SK-N-SH treated with all-trans-retinoic acid at 6 μM for 48 hours (cell line): ENCODE measurements at regions not wholly inside any gene's neighbourhood (a gene's known extent, or its start where the extent isn't known, plus 50 kb on each side); places are given as distances from the start of the nearest gene placed in this dataset.

Experiments used
- ATAC-seq: fragments of 200-7000 bp; cut with Tn5 transposase; 3 replicates; pipeline ENCODE4 v1.9.1; 2020; ENCODE audit warnings: mild to moderate bottlenecking, moderate library complexity
- ARNTL ChIP-seq: fragments of 450-650 bp; formaldehyde crosslinking; IDR thresholded peaks from 2 replicates; pipeline ENCODE4 v1.5.0; 2020; ENCODE audit warnings: low read depth, mild to moderate bottlenecking, moderate library complexity, borderline replicate concordance
- BACH2 ChIP-seq: fragments of 250-450 bp; sonication (Bioruptor Pico); IDR thresholded peaks from 2 replicates; pipeline ENCODE4 v1.9.0; 2021; ENCODE audit warnings: mild to moderate bottlenecking, borderline replicate concordance
- CSDC2 ChIP-seq: fragments of 250-450 bp; sonication (Bioruptor Pico); IDR thresholded peaks from 2 replicates; pipeline ENCODE4 v1.5.0; 2020; ENCODE audit warnings: mild to moderate bottlenecking, moderate library complexity
- CSRNP3 ChIP-seq: fragments of 250-450 bp; sonication (Bioruptor Pico); IDR thresholded peaks from 2 replicates; pipeline ENCODE4 v1.5.1; 2021; ENCODE audit warnings: mild to moderate bottlenecking, moderate library complexity
- ESRRG ChIP-seq: fragments of 250-450 bp; sonication (Bioruptor Pico); IDR thresholded peaks from 2 replicates; pipeline ENCODE4 v1.6.1; 2021; ENCODE audit warnings: mild to moderate bottlenecking
- GLIS3 ChIP-seq: fragments of 250-450 bp; sonication (Bioruptor Pico); IDR thresholded peaks from 2 replicates; pipeline ENCODE4 v1.5.0; 2020; ENCODE audit warnings: mild to moderate bottlenecking, moderate library complexity
- ISL1 ChIP-seq: fragments of 250-450 bp; sonication (Bioruptor Pico); IDR thresholded peaks from 2 replicates; pipeline ENCODE4 v2.1.2; 2022; ENCODE audit warnings: mild to moderate bottlenecking, moderate library complexity
- PATZ1 ChIP-seq: fragments of 250-450 bp; sonication (Bioruptor Pico); IDR thresholded peaks from 2 replicates; pipeline ENCODE4 v1.8.0; 2020; ENCODE audit warnings: mild to moderate bottlenecking, moderate library complexity, borderline replicate concordance
- PPARA ChIP-seq: fragments of 250-450 bp; sonication (Bioruptor Pico); IDR thresholded peaks from 2 replicates; pipeline ENCODE4 v1.5.0; 2020; ENCODE audit warnings: mild to moderate bottlenecking, borderline replicate concordance
- RARB ChIP-seq: fragments of 250-450 bp; sonication (Bioruptor Pico); IDR thresholded peaks from 2 replicates; pipeline ENCODE4 v1.8.0; 2021; ENCODE audit warnings: mild to moderate bottlenecking, moderate library complexity
- TCF4 ChIP-seq: fragments of 250-450 bp; sonication (Bioruptor Pico); IDR thresholded peaks from 2 replicates; pipeline ENCODE4 v1.8.0; 2021; ENCODE audit warnings: mild to moderate bottlenecking, moderate library complexity, borderline replicate concordance
- TOX ChIP-seq: fragments of 250-450 bp; sonication (Bioruptor Pico); IDR thresholded peaks from 2 replicates; pipeline ENCODE4 v1.8.0; 2021; ENCODE audit warnings: mild to moderate bottlenecking, moderate library complexity, borderline replicate concordance
- ZC3H10 ChIP-seq: fragments of 250-450 bp; sonication (Bioruptor Pico); IDR thresholded peaks from 2 replicates; pipeline ENCODE4 v1.5.1; 2021; ENCODE audit warnings: mild to moderate bottlenecking, moderate library complexity
- ZFP30 ChIP-seq: fragments of 450-650 bp; formaldehyde crosslinking; IDR thresholded peaks from 2 replicates; pipeline ENCODE4 v1.5.0; 2022; ENCODE audit warnings: mild to moderate bottlenecking, moderate library complexity
- ZNF565 ChIP-seq: fragments of 450-650 bp; formaldehyde crosslinking; conservative IDR thresholded peaks from 2 replicates; pipeline ENCODE4 v1.5.0; 2020; ENCODE audit warnings: low read depth, mild to moderate bottlenecking, moderate library complexity
- ZNF8 ChIP-seq: fragments of 450-650 bp; formaldehyde crosslinking; IDR thresholded peaks from 2 replicates; pipeline ENCODE4 v1.5.0; 2020; ENCODE audit warnings: mild to moderate bottlenecking, moderate library complexity
- TF ChIP-seq, protein P1 (sequence below): fragments of 250-450 bp; sonication (Bioruptor Pico); IDR thresholded peaks from 2 replicates; pipeline ENCODE4 v1.5.1; 2020; ENCODE audit warnings: low read depth, mild to moderate bottlenecking, moderate library complexity
- TF ChIP-seq, protein P2 (sequence below): fragments of 250-450 bp; sonication (Bioruptor Pico); IDR thresholded peaks from 2 replicates; pipeline ENCODE4 v1.5.0; 2020; ENCODE audit warnings: mild to moderate bottlenecking, moderate library complexity

- no peak for ATAC-seq
- TF ChIP-seq ARNTL (CRISPR knock-in tag) (no peak), TOX (no peak), BACH2 (CRISPR knock-in tag) (no peak), ESRRG (no peak), PPARA (no peak), GLIS3 (no peak), CSDC2 (CRISPR knock-in tag) (no peak), CSRNP3 (no peak)
Observed at GRCh38 chr4:124202099-124202498, 510.4 kb downstream of the ANKRD50 start.

GRCh38 chr4:124203613-124204238 lies 508.8 kb downstream of the ANKRD50 start:
- peak; percentile 77 for ATAC-seq
- TF ChIP-seq BACH2 (CRISPR knock-in tag) (no peak), PATZ1 (CRISPR knock-in tag) (peak; percentile 61; the same call in 1 of the 2 replicates), RARB (CRISPR knock-in tag) (peak; percentile 31; the same call in 1 of the 2 replicates), ISL1 (CRISPR knock-in tag) (peak; percentile 98), CSRNP3 (no peak), ZNF8 (peak; percentile 17; the same call in 1 of the 2 replicates), TOX (peak; percentile 48)
- TF ChIP-seq, protein P1, sequence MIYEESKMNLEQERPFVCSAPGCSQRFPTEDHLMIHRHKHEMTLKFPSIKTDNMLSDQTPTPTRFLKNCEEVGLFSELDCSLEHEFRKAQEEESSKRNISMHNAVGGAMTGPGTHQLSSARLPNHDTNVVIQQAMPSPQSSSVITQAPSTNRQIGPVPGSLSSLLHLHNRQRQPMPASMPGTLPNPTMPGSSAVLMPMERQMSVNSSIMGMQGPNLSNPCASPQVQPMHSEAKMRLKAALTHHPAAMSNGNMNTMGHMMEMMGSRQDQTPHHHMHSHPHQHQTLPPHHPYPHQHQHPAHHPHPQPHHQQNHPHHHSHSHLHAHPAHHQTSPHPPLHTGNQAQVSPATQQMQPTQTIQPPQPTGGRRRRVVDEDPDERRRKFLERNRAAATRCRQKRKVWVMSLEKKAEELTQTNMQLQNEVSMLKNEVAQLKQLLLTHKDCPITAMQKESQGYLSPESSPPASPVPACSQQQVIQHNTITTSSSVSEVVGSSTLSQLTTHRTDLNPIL = peak; percentile 81

DNA sequence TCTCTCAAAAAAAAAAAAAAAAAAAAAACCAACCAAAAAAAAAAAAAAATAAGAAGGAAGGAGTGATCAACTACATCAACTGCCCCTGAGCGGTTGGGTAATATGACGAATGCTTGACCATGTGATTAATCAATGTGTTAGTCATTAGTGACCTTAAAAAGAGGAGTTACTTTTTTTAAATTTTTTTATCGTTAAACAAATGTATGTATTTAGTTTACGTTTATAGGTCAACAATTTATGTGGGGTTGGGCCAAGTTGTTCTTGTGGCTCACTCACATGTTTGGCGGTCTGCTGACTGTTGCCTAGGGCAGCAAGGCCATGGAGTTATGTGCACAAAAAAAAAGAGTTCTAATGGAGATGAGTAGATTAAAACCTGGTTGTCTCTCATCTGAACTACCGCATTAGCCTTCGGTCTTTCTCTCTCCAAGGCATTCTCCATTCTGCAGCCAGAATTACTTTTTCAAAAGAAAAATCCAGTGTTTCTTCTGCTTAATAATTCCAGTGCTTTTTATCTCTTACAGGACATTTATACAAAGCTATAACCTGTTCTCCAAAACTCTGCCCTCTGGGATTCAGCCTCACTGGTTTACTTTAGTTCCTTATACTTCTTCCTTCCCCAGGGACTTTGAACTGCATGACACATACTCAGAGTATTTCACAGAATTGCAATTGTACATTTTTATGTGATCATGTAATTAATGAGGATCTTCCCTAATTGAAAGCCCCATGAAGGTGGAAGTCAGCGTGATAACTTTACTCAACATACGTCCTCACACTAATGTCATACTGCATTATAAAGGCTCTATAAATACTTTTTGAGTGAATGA lies 505.5 kb downstream of the ANKRD50 start:
- no peak for ATAC-seq
- TF ChIP-seq ISL1 (CRISPR knock-in tag) = peak; percentile 38; the same call in 1 of the 2 replicates
- TF ChIP-seq ZFP30 = no peak
- TF ChIP-seq PPARA = no peak

DNA sequence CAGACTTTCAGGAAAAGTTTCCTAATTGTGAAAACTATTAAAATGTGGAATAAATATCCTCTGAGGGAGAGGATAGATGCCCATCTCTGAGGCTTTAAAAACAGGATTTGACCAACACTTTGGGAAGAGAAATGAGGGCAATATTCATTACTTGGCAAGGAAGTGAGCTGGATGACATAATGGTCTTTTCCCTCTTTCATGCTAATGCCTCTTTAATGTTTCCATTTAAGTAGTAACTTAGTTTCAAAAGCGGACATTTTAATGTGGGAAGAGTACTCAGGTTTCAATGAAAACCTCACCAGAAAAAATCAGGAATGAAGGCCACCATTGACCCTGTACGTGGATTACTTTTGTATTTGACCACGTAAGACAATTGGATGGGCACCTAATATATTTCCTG lies 503.3 kb downstream of the ANKRD50 start:
- no peak for ATAC-seq
- TF ChIP-seq ESRRG = no peak
- TF ChIP-seq TCF4 = no peak
- TF ChIP-seq CSRNP3 = no peak

DNA sequence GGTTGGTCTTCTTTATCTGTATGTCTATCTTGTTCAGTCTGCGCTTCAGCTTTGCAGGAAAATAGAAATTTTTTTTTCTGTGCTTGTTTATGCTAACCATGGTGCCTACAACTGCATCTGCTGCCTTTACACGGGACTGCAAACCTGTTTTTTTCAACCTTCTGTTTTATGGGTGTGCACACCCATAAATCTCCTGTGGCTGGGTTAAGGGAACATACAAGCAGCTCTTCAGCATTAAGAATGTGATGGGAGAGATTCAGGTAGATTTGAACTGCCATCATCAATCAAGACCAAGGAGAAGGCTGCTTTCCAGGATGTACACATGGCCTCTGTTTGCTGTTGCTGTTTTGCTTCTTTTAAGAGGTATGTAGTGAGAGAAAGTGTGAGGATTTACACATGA lies 502.9 kb downstream of the ANKRD50 start:
- ATAC-seq = no peak
- no peak for TF ChIP-seq ZC3H10
- no peak for TF ChIP-seq PATZ1 (CRISPR knock-in tag)
- TF ChIP-seq TOX = no peak
- no peak for TF ChIP-seq ARNTL (CRISPR knock-in tag)
- no peak for TF ChIP-seq GLIS3
- TF ChIP-seq, protein P2, sequence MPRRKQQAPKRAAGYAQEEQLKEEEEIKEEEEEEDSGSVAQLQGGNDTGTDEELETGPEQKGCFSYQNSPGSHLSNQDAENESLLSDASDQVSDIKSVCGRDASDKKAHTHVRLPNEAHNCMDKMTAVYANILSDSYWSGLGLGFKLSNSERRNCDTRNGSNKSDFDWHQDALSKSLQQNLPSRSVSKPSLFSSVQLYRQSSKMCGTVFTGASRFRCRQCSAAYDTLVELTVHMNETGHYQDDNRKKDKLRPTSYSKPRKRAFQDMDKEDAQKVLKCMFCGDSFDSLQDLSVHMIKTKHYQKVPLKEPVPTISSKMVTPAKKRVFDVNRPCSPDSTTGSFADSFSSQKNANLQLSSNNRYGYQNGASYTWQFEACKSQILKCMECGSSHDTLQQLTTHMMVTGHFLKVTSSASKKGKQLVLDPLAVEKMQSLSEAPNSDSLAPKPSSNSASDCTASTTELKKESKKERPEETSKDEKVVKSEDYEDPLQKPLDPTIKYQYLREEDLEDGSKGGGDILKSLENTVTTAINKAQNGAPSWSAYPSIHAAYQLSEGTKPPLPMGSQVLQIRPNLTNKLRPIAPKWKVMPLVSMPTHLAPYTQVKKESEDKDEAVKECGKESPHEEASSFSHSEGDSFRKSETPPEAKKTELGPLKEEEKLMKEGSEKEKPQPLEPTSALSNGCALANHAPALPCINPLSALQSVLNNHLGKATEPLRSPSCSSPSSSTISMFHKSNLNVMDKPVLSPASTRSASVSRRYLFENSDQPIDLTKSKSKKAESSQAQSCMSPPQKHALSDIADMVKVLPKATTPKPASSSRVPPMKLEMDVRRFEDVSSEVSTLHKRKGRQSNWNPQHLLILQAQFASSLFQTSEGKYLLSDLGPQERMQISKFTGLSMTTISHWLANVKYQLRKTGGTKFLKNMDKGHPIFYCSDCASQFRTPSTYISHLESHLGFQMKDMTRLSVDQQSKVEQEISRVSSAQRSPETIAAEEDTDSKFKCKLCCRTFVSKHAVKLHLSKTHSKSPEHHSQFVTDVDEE (CRISPR knock-in tag) = no peak
- TF ChIP-seq ISL1 (CRISPR knock-in tag) = no peak
- no peak for TF ChIP-seq ZNF565 (CRISPR knock-in tag)
